HepG2 (cell line): ENCODE measurements at regions not wholly inside any gene's neighbourhood (a gene's known extent, or its start where the extent isn't known, plus 50 kb on each side); places are given as distances from the start of the nearest gene placed in this dataset.

Source experiments
- ATAC-seq: fragments of 200-7000 bp; cut with Tn5 transposase; 3 replicates; pipeline ENCODE4 v1.9.1; 2020; ENCODE audit warnings: mild to moderate bottlenecking, moderate library complexity
- BruUV-seq: library from RNA; stranded (reverse); fragments of 400-500 nt; replicated peaks from 2 replicates; lab custom pipeline; 2021; lab: Mats Ljungman, UMichigan
- CTCF ChIA-PET: fragments of 300-600 bp; formaldehyde crosslinking; extraction: SDS; loops from one replicate; lab custom pipeline; 2021; ENCODE audit warnings: low total read pairs, inconsistent platforms, low intra/inter-chr PET ratio; lab: Yijun Ruan, JAX
- POLR2A ChIA-PET: fragments of 350-600 bp; sonication (Branson Sonifier 250); formaldehyde crosslinking; loops from one replicate; lab custom pipeline; 2020; ENCODE audit warnings: antibody characterized with exemption, inconsistent platforms; lab: Yijun Ruan, JAX
- DNase-seq: peaks from one replicate; pipeline ENCODE4 v3.0.0-alpha.2; 2015; ENCODE audit warnings: low spot score
- FAIRE-seq: peaks from 3 replicates; lab custom pipeline; 2011; peaks lifted over from hg19 to GRCh38; lab: Jason Lieb, UNC
- H2AFZ ChIP-seq: one replicate; pipeline ENCODE4 v1.6.1; 2011; ENCODE audit warnings: low read length, inconsistent platforms
- H3K27ac ChIP-seq: fragments of 300-600 bp; 3 replicates; pipeline ENCODE4 v1.8.0; 2011; ENCODE audit warnings: mixed run types, mild to moderate bottlenecking, mixed read lengths, low read length, inconsistent platforms; ENCODE audit not compliant: insufficient read depth; ENCODE audit errors: extremely low read length
- H3K27me3 ChIP-seq, 2 experiments: fragments of 200-600 bp in 1 of 2; 2 replicates in 1 of 2; 3 replicates in 1 of 2; pipeline versions ENCODE4 v1.6.0 to v1.8.0; 2011; ENCODE audit warnings: low read length in 2 of 2, mild to moderate bottlenecking in 2 of 2, moderate library complexity in 2 of 2, inconsistent platforms in 1 of 2; ENCODE audit not compliant: insufficient read depth in 2 of 2, control insufficient read depth in 1 of 2
- H3K36me3 ChIP-seq, 2 experiments: fragments of 200-600 bp in 1 of 2; replicated peaks in 1 of 2; 2 replicates in 1 of 2; 3 replicates in 1 of 2; pipeline versions ENCODE4 v1.5.1 to v1.8.0; 2011; ENCODE audit warnings: low read length in 2 of 2, inconsistent platforms in 1 of 2; ENCODE audit not compliant: insufficient read depth in 2 of 2, control insufficient read depth in 1 of 2
- H3K4me1 ChIP-seq: 2 replicates; pipeline ENCODE4 v1.5.1; 2012; ENCODE audit warnings: low read length, inconsistent platforms; ENCODE audit not compliant: insufficient read depth
- H3K4me2 ChIP-seq: 2 replicates; pipeline ENCODE4 v1.6.0; 2011; ENCODE audit warnings: low read depth, low read length, inconsistent platforms
- H3K4me3 ChIP-seq, 3 experiments: fragments of 200-600 bp in 1 of 3; sonication (generic), shearing (Covaris generic) in 1 of 3; replicated peaks in 1 of 3; 2 replicates each; pipeline ENCODE4 v1.5.1; 2011 to 2016; ENCODE audit warnings: low read length in 3 of 3, inconsistent platforms in 2 of 3, low read depth in 2 of 3, mild to moderate bottlenecking in 2 of 3, control low read depth in 1 of 3, mixed read lengths in 1 of 3; ENCODE audit not compliant: insufficient read depth in 1 of 3
- H3K79me2 ChIP-seq: one replicate; pipeline ENCODE4 v1.6.1; 2011; ENCODE audit warnings: low read length, inconsistent platforms; ENCODE audit not compliant: insufficient read depth
- H3K9ac ChIP-seq: 2 replicates; pipeline ENCODE4 v1.6.0; 2011; ENCODE audit warnings: mild to moderate bottlenecking, low read depth, low read length, inconsistent platforms; ENCODE audit not compliant: insufficient read depth
- H3K9me3 ChIP-seq: 2 replicates; pipeline ENCODE4 v1.5.1; 2012; ENCODE audit warnings: mild to moderate bottlenecking, low read length
- H4K20me1 ChIP-seq: 2 replicates; pipeline ENCODE4 v1.6.0; 2011; ENCODE audit warnings: inconsistent platforms, mild to moderate bottlenecking, low read length, moderate library complexity; ENCODE audit not compliant: insufficient read depth
- AKNA ChIP-seq: sonication (generic); formaldehyde crosslinking; IDR thresholded peaks from 2 replicates; pipeline ENCODE4 v1.4.0; 2020; ENCODE audit warnings: missing genetic modification reagents, borderline replicate concordance
- CBX2 ChIP-seq, 2 experiments: fragments of 200-600 bp in 1 of 2; sonication (generic); formaldehyde crosslinking in 1 of 2; IDR thresholded peaks; 2 replicates each; pipeline versions ENCODE4 v1.7.0 to v1.8.1; 2018 to 2022; ENCODE audit warnings: low read depth in 2 of 2, low read length in 1 of 2, mild to moderate bottlenecking in 1 of 2, missing genetic modification reagents in 1 of 2
- PHF20 ChIP-seq: sonication (generic); formaldehyde crosslinking; IDR thresholded peaks from 2 replicates; pipeline ENCODE4 v1.5.0; 2020; ENCODE audit warnings: mild to moderate bottlenecking, missing genetic modification reagents
- SNRNP70 ChIP-seq: fragments of 200-400 bp; formaldehyde crosslinking; IDR thresholded peaks from 2 replicates; pipeline ENCODE4 v1.6.1; 2017; ENCODE audit warnings: mild to moderate bottlenecking, low read depth, low read length, moderate library complexity
- TMF1 ChIP-seq: sonication (generic); formaldehyde crosslinking; IDR thresholded peaks from 2 replicates; pipeline ENCODE4 v1.8.1; 2022; ENCODE audit warnings: low read depth, missing genetic modification reagents
- TOPORS ChIP-seq: sonication (generic); formaldehyde crosslinking; IDR thresholded peaks from 2 replicates; pipeline ENCODE4 v1.8.0; 2023; ENCODE audit warnings: mild to moderate bottlenecking, missing genetic modification reagents
- ZBTB38 ChIP-seq: sonication (generic); formaldehyde crosslinking; IDR thresholded peaks from 2 replicates; pipeline ENCODE4 v1.5.1; 2020; ENCODE audit warnings: mild to moderate bottlenecking, missing genetic modification reagents
- ZMYM4 ChIP-seq: sonication (generic); formaldehyde crosslinking; IDR thresholded peaks from 2 replicates; pipeline ENCODE4 v1.8.1; 2023; ENCODE audit warnings: mild to moderate bottlenecking, missing genetic modification reagents
- ZNF350 ChIP-seq: sonication (generic); formaldehyde crosslinking; IDR thresholded peaks from 2 replicates; pipeline ENCODE4 v1.4.0; 2020; ENCODE audit warnings: mild to moderate bottlenecking, low read depth, missing genetic modification reagents, borderline replicate concordance
- ZNF607 ChIP-seq: sonication (generic); formaldehyde crosslinking; IDR thresholded peaks from 2 replicates; pipeline ENCODE4 v1.5.1; 2020; ENCODE audit warnings: missing genetic modification reagents, mild to moderate bottlenecking, borderline replicate concordance
- ZUFSP ChIP-seq: sonication (generic); formaldehyde crosslinking; IDR thresholded peaks from 2 replicates; pipeline ENCODE4 v1.9.0; 2021; ENCODE audit warnings: missing genetic modification reagents, mild to moderate bottlenecking, borderline replicate concordance
- WGBS: methylation state at CpG from one replicate; pipeline ENCODE4 v1.1.6; 2017; ENCODE audit warnings: low lambda C conversion rate; 5-methylcytosine and 5-hydroxymethylcytosine counted together
- in situ Hi-C: cut with HindIII; loops from 2 replicates; pipeline ENCODE4 v1.10.0; 2017; ENCODE audit warnings: low pct_unique_long_range_greater_than_20kb; ENCODE audit not compliant: extremely low pct_ligation_motif_present
- intact Hi-C: fragments of 100-400 bp; cut with micrococcal nuclease; formaldehyde crosslinking; loops from one replicate; pipeline ENCODE4 v1.10.0; 2022; ENCODE audit not compliant: unreplicated experiment

- CTCF ChIA-PET = no interaction called here
- Histone ChIP-seq H3K36me3 (no peaks in the 10 kb centered on the region), H4K20me1 (no peaks in the 10 kb centered on the region), H3K9me3 (no peaks in the 10 kb centered on the region), H3K27ac (no peak overlapping the region), H3K9ac (no peak overlapping the region), H3K4me2 (no peak overlapping the region), H2AFZ (no peak overlapping the region), H3K4me1 (no peaks in the 10 kb centered on the region), H3K27me3 (no peaks in the 10 kb centered on the region; a peak in 1 of 5 replicates), H3K79me2 (no peaks in the 10 kb centered on the region), H3K4me3 (no peak overlapping the region)
- DNase-seq (no peak), ATAC-seq (no peak), FAIRE-seq (no peak)
- in situ Hi-C loops = no loop called here
- WGBS = under 1% methylated on average over 4 of the region's 4 CpGs
- no TSS peak for BruUV-seq
- POLR2A ChIA-PET = no interaction called here
- intact Hi-C loops = no loop called here
- TF ChIP-seq ZMYM4 (CRISPR knock-in tag) (no peak), TMF1 (CRISPR knock-in tag) (no peak), PHF20 (CRISPR knock-in tag) (no peak), SNRNP70 (no peak), ZUFSP (no peak)
Observed at GRCh38 chr5:17361331-17361730, 136.7 kb upstream of the TAF11L2 start.

GRCh38 chr5:17364987-17365810, 132.8 kb upstream of the TAF11L2 start:
- H2AFZ ChIP-seq = no peak overlapping the region
- no peak overlapping the region for H3K27ac ChIP-seq
- H3K27me3 ChIP-seq = no peaks in the 10 kb centered on the region; a peak in 1 of 5 replicates
- intact Hi-C loops = no loop called here
- no peaks in the 10 kb centered on the region for H3K9me3 ChIP-seq
- CTCF ChIA-PET = no interaction called here
- H4K20me1 ChIP-seq = no peaks in the 10 kb centered on the region
- POLR2A ChIA-PET = no interaction called here
- H3K4me1 ChIP-seq = no peaks in the 10 kb centered on the region
- H3K36me3 ChIP-seq = no peaks in the 10 kb centered on the region
- no TSS peak for BruUV-seq
- ATAC-seq (no peak), FAIRE-seq (no peak), DNase-seq (no peak)
- H3K9ac ChIP-seq = no peak overlapping the region
- no peaks in the 10 kb centered on the region for H3K79me2 ChIP-seq
- 3% methylated on average over 4 of the region's 4 CpGs for WGBS
- H3K4me3 ChIP-seq = no peak overlapping the region
- in situ Hi-C loops = no loop called here
- no peak overlapping the region for H3K4me2 ChIP-seq
- no peak for TF ChIP-seq ZNF607 (CRISPR knock-in tag)
- TF ChIP-seq ZBTB38 (CRISPR knock-in tag) = no peak
- no peak for TF ChIP-seq ZNF350 (CRISPR knock-in tag)
- no peak for TF ChIP-seq AKNA (CRISPR knock-in tag)
- no peak for TF ChIP-seq TOPORS
- TF ChIP-seq CBX2 (IDR thresholded peaks at IDR 0.05; ENCODE audit: low read depth, low read length) = no peak
- TF ChIP-seq CBX2 (CRISPR knock-in tag; IDR thresholded peaks at IDR 0.05; ENCODE audit: low read depth) = no peak
